Stimulated activated CD4-positive, alpha-beta T cell treated with anti-CD3 and anti-CD28 coated beads, Interleukin-15, amount 100 ng/mL, for 48 hours (primary cell): ENCODE measurements at regions not wholly inside any gene's neighbourhood (a gene's known extent, or its start where the extent isn't known, plus 50 kb on each side); places are given as distances from the start of the nearest gene placed in this dataset.
"Not testable (repeated sequence)": the region's sequence is repeated elsewhere in the genome, so short reads cannot be mapped to it uniquely, and the experiment has no call there.

Experiments
- DNase-seq, 2 donors: peaks; one replicate each; pipeline ENCODE4 v3.0.0-alpha.2; 2020; ENCODE audit warnings: low read depth in 2 of 2

DNA sequence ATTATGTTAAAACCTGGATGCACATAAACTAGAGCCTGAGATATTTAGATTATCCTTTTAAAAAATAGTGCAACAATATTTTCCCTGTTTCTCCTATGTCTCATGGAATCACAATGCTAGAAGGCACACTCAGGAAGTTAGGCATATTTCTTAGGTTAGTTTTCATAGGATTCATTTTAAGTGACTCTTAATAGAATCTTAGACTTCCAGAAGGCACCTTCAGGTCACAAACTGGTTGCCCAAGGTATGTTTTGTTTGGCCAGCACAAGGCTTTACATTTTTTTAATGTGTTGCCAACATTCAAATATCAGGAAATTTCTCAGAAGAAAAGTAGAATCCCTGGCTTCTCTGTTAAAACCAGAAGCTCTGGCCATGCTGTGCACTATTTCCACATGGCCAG lies 129.3 kb downstream of the LNPK start:
- DNase-seq, result no peak

DNA sequence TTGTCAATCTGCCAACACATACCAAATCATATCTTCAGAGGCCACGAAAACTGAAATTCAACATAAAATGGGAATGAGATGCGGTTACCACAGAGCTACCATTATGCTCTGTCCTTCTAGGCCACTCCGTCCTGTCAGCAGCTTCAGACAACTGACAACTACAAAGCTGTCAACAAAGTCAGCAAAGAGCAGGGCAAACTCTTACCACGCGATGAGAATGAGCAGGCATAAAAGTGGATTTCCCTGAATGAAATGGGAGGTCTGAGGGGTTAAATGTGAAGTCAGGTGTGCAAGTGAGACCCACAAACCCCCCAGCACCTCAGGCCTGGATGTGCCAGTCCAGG lies 130.1 kb downstream of the LNPK start:
- no peak for DNase-seq

DNA sequence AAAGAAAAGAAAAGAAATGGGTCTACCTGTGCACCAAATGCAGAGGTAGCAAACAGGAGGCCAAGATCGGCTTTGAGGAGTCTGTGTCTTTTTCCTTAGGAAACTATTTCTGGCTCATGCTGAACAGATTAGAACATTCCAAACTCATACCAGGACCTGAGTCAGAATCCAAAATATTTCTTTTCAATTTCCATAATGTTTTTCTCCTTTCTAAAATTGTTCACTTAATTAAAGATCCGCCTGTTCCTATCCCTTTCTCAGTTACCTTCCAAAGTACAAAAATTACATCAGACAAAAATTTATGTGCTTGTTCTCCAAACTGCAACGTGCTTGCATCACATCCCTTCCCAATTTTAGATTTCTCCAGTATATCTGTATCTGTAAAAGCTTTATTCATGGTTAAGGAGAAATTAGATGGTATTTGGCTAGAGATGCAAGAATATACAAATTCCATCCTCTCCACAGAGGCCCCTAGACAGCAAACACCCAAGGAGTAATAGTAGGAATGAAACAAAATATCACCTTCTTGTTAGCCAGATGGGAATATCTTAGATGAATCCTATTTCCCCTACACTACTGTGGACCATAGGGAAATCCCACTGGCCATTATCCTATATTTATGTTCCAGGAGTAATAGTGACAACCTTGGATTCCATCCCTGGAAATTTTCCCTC lies 130.6 kb downstream of the LNPK start:
- no peak for DNase-seq

DNA sequence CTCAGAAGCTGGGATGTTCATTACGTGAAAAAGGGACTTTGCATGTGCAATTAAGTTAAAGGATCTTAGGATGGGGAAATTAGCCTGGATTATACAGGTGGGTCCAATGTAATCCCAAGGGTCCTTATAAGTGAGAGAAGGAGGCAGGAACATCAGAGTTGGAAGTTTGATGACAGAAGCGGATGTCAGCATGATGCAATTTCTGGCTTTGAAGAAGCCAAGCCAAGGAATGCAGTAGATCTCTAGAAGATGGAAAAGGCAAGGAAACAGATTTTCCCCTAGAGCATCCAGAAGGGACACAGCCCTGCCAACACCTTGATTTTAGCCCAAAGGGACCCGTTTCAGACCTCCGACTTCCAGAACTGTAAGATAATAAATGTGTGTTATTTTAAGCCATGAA lies 136.4 kb downstream of the LNPK start:
- no peak for DNase-seq

DNA sequence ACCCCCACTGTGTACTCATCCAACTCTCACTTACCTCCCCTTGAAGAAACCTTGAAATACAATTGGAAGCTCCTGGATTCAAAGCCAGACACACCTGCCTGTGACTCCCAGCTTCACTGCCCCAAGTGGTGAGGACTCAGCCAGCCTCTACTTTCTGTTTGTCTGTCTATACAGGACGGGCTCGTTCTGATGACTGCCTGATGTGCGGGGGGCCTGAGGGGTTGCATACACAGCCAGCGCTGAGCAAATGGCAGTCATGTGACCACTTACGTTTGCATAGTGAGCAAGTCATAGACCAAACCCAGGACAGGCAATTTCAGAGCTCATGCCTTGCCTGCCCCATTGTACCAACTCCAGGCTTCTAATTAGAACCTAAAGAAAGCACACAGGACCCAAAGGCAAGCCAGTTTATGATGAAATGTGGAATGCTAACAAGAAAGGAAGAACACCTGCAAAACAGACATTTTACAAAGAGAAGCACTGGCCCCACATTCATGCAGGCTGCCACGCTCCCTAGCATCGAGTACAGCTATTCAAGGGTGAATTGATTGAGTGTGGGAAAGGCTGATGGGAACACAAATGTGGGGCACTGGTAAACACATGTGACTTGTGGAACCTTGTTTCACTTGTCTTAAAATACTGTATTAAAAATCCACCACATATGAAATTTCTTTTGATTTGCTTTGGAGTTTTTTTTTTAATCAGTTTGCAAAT lies 137.8 kb downstream of the LNPK start:
- DNase-seq, result no peak

DNA sequence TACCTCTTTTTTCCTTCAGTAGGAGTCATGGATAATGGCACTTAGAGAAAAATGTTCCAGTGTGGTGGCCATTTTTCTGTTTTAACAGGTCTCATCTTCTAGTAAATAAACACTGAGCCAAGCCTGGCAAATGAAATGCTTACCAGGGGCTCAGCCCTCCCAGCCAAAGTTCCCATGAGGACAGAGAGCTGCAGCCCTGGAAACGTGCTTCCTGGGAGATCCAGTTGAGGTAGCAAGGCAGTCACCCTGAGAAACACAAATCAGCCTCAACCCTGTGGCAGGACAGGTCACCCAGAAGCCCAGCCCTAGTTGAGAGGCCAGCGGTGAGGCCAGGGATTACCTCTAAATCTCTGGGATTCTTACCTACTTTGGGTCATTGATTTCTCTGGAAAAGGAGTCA lies 140.1 kb downstream of the LNPK start:
- no peak for DNase-seq

DNA sequence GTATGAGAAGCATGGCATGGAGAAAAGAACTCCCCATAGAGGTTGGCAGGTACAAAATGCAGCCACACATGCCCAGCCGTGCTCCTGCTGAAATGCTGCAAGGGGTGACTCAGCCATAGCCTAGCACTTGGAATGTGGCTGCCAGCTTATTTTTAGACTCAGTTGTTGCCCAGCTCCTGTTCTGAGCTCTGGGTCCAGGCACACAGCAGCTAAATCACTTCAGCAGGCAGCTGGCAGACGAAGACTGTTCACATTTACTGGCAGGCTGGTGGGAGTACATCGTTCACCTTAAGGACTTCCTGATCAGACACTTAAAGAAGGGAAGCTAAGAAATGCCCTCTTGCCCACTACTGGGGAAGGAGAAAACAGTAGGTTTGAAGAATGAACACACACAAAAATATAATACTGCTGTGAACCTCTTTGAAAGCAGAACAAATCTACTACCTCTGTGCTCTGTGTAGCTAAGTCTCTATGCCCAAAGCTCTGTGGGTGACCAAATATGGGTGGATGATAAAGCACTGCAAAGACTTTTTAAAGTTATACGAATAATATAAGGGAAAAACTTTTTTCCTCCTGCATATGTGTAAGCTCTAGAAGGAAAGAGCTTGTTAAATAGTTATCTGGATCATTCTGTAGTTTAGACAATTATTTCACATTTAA lies 146.1 kb downstream of the LNPK start:
- DNase-seq, result no peak

DNA sequence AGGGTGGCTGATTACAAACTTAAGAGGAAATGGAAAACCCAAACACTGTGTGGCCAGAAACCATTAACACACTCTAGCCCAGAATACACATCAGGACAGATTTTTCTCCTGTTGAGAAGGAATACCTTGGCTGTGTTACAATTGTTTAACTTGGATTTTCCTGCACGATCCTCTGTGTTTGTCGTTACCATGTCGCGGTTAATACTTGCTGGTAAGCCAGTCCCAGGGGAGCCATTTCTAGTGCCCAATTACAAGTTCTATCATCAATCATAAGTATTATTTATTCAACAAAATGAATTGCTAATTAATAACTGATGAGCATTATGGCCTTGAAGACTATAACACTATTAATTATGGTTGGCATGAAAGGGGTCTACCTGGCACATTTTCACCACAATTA lies 146.8 kb downstream of the LNPK start:
- no peak for DNase-seq

DNA sequence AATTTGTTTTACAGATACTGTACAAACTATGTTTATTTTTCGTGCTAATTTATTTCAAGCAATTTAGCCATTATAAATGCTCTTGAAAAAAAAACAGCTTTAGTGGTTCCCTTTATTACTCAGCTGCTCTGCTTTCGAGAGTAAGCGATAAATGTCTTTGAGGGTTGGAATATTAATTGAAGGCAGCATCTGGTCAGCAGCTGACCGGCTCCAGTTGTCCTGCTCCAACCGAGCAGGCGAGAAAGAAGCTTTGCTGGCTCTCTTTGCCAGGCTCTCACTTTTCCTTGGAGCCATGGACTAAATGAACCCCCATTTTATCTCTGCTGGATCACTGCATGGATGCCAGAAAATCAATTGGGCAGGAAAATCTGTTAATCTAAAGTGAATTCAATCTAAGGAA lies 147.4 kb downstream of the LNPK start:
- DNase-seq, result no peak

DNA sequence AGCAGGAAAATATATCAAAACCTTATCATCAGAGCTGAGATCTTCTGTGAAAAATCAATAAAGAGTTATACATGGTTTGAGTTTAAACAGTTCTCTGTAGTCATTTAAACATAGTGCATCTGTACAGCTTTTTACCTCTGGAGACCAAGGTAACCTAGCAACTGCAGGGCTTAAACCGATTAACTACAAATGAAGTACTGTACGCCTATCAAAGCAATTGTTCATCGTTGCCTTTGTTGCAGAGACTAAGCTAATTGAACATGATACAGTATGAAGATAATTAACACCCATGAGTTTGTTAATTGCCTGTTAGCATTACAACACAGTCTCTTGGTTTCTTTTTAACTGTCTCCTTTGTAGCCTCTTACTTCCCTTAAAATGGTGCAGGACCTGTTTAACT lies 147.9 kb downstream of the LNPK start:
- DNase-seq, result no peak

DNA sequence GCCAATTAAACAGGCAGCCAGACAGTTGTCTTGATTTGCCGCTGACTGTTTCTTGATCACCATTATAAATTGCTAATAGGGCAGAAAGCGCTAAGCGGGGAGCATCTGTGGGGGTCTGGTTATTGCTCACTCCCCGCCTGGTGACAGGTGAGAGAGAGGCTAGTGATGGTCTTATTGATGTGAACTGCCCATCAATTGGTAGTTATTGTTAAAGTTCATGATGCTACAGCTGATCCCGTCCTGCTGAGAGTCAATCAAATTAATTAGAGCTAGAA lies 148.5 kb downstream of the LNPK start:
- DNase-seq, result no peak

DNA sequence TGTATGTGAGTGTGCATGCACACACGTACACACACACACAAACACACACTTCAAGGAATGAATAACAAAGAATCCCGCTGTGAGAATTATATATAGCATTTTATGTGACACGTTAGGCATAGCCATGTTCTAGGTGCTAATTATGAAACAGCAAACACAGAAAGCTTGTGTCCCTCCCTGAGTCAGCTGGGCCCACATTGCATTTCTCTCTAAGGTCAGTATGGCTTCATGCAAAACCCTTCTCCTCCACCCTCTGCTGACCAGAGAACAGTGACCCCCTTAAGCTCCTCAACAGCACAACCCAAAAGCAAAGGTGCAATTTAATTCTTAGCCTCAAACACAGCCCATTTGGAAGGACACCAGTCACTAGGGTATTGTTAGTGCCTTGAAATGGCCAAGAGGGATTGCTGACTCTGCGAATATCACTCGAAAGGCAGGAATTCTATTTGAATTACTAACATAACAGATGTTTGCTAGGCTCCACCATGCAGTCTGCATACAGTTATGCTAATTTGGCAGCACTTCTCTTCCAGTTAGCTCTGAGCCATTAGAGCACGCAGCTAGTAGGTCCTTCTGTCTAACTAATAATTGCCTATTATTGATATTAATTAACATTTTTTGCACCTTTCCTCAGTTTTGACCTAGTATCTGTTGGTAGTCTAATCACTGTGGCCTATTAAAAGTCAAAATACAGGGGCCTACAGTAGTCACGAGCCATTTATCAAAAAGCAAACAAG lies 149.0 kb downstream of the LNPK start:
- DNase-seq, result no peak

DNA sequence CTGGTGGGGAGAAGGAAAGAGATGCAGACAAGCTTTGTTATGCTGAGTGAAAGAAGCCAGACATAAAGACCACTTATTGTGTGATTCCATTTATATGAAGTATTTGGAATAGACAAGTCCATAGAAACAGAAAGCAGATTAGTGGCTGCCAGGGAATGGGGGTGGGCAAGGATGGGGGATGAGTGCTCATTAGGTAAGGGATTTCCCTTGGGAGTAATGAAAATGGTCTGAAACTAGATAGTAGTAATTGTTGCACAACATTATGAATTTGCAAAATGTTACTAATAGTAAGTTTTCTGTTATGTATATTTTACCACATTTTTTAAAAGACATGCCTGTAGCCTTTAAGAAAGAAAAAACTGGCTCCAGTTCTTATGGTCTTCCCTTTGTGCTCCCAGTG lies 154.9 kb downstream of the LNPK start:
- no peak for DNase-seq

DNA sequence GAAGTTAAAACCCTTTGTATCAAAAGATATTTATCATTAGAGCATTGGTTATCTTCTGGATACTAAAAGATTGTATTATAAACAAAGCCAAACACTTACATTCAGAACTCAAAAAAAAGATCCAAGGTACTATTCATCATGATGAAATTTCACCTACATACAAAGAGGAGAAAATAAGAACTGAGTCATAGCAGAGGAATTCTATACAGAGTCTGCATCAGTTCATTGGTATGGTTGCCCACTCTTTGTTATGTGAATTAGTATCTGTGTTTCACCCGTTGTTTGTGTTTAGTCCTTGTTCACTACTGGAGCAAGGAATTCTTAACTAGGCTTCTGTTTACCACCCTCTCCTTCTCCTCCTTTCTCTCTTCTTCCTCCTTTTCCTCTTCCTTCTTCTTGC lies 157.9 kb downstream of the LNPK start:
- DNase-seq, result no peak

DNA sequence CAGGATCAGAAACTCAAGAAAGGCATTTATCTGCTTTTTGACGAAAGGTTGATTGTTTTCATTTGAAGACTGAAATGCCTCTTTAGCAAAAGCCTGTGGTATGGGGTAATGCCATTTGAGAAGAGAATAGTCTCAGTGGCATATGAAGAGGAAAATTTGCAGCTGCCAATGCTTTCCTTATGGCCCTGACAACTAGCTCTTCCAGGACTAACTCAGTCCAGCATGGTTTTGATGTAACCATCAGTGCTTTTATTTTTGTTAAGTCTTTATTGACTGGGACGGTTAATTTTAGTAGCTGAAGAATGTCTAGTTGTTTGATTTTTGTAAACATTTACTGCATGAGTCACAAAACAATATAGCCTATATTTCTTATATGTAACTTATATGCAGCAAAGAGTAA lies 158.4 kb downstream of the LNPK start:
- DNase-seq, result no peak

DNA sequence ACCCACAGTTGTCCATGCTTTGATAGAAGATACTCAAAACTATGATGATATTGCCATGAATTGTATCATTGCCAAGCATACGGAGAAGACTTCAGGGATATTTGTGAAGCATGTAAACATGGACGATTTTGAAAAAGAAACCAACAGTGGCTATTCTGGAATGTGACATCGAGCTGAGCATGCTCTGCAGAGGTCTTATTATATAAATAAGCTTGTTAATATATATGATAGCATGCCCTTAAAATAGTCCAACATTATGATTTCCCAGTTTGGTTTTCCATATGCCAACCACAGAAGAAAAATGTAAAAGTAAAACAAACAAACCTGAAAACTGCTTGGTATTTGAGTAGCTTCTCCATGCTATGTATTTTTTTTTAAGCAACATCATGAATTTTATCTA lies 159.1 kb downstream of the LNPK start:
- no peak for DNase-seq

DNA sequence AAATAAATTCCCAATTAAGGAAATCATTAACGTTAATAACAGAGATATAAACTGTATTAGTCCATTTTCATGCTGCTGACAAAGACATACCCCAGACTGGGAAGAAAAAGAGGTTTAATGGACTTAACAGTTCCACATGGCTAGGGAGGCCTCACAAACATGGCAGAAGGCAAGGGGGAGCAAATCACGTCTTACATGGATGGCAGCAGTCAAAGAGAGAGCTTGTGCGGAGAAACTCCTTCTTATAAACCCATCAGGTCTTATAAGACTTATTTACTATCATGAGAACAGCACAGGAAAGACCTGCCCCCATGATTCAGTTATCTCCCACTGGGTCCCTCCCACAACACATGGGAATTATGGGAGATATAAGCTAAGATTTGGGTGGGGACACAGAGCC lies 161.3 kb downstream of the LNPK start:
- DNase-seq, result not testable (repeated sequence)

DNA sequence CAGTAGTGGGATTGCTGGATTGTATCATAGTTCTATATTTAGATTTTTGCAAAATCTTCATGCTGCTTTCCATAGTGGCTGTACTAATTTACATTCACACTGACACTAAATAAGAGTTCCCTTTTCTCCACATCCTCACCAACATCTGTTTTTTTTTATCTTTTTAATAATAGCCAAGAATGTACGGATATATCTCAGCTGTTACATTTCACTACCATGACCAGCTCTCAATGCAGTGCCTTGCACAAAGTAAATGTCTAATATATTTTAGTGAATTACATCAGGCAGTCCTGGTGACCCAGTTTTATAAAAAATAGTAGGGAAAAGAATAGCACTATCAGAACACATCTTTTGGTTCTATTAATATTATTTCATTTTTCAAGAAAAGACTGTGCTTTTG lies 161.8 kb downstream of the LNPK start:
- DNase-seq, result no peak

DNA sequence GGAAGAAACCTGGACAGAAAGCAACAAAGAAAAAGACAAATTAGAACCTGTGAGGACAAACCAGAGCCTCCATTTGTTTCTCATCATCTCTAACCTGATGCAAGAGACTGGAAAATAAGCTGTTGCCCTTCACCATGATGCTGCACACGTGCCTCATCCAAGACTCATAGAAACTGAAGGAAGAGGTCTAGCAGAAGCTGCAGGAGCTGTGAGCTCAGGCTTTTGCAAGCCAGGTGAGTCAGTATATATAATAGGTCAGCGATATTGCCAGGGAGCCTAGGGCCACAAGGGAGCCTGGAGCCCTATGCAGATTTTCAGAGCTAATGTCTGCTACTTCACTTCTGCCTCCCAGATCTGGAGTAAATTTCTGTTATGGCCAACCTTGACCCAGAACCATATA lies 163.1 kb downstream of the LNPK start:
- DNase-seq, result no peak

DNA sequence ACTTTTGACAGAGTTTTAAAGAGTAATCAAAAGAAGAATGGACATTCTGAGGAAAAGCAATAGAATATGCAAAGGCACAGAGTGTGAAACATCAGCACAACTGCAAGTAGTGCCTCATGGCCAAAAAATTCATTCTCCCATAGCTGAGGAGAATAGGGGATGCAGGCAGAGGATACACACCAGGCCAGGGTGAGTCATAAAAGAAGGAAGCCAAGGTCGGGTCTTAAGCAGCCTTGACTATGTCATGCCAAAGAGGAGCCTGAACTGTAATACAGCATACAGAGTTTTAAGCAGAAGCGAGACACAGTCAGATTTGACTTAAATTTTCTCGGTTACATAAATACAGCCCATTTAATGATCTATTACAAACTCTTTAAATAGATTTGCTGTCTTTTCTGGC lies 165.0 kb downstream of the LNPK start:
- no peak for DNase-seq

DNA sequence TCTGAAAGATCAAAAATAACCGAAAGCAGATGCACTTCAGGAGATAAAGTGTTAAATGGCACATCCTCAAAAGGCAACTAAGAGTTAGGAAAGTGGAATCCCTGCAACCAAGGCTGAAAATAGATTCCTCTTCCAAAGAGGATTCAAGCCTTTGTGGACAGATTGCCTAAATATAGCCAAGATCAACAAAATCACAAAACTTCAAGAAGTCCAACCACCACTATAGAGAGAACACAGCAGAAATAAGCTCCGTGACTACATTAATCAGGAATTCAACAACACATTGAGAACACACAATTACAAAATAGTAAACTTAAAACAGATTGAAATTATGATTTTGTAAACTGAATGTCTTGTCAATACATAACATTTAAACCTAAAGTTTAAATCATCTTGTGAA lies 165.7 kb downstream of the LNPK start:
- no peak for DNase-seq

DNA sequence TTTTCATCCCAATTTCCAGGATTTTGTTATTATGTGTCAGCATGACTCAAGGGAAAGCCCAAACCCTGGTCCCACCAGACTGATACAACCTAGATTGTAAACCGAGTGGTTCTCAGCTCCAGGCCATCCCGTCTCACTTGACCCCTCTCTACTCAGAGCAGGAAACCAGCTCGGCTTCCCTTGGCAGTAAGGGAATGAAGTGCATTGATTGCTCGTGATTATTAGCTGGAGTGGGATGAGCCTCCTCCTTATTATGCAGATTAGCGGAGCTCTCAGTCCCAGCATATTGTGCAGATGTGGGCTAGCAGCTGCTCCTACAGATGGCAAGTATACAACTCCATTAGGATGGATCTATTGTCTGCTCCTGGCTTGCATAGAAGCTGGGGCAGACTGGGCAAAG lies 167.6 kb downstream of the LNPK start:
- DNase-seq, result no peak

DNA sequence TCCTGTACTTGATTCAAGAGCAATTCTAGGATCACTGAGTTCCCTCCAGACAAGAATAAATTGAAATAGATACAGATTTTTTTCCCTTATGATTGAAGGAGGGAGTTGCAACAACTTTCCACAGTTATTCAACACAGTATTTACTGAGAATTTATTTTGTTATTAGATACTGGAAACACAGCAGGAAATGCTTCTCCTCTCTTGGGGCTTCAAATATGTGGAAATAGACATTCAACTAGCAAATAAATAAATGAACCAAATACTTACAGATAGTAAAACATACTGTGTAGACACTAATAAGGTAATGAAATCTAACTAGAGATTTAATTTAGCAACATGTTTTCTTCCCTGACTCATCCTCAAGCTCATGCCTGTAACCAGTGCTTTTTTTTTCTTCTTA lies 169.2 kb downstream of the LNPK start:
- DNase-seq, result no peak
